Liver (tissue), 2 donors: ENCODE measurements at regions not wholly inside any gene's neighbourhood (a gene's known extent, or its start where the extent isn't known, plus 50 kb on each side); places are given as distances from the start of the nearest gene placed in this dataset.

ENCODE experiments used
- CTCF ChIP-seq: fragments of 150-350 bp; IDR thresholded peaks from 2 replicates; pipeline ENCODE4 v1.5.1; 2017; ENCODE audit warnings: improper control_type of control experiment, low read depth, low read length; ENCODE audit not compliant: missing input control
- MAX ChIP-seq: IDR thresholded peaks from 2 replicates; pipeline ENCODE4 v1.6.1; 2016; ENCODE audit warnings: antibody characterized with exemption
- donor health status: healthy.

GRCh38 chr5:68421485-68422220 lies 206.1 kb downstream of the PIK3R1 start:
- TF ChIP-seq MAX (no peak), CTCF (no peak)
